HG03439 (cell line): ENCODE measurements at regions not wholly inside any gene's neighbourhood (a gene's known extent, or its start where the extent isn't known, plus 50 kb on each side); places are given as distances from the start of the nearest gene placed in this dataset.
A peak's percentile ranks its signal among the peaks of the same experiment; 100 is the strongest.
"Not testable (repeated sequence)": the region's sequence is repeated elsewhere in the genome, so short reads cannot be mapped to it uniquely, and the experiment has no call there.

ENCODE experiments used
- ATAC-seq: cut with Tn5 transposase; IDR thresholded peaks from one replicate; pipeline ENCODE4 v1.9.1; 2021; ENCODE audit warnings: mild to moderate bottlenecking, moderate library complexity; ENCODE audit not compliant: unreplicated experiment

DNA sequence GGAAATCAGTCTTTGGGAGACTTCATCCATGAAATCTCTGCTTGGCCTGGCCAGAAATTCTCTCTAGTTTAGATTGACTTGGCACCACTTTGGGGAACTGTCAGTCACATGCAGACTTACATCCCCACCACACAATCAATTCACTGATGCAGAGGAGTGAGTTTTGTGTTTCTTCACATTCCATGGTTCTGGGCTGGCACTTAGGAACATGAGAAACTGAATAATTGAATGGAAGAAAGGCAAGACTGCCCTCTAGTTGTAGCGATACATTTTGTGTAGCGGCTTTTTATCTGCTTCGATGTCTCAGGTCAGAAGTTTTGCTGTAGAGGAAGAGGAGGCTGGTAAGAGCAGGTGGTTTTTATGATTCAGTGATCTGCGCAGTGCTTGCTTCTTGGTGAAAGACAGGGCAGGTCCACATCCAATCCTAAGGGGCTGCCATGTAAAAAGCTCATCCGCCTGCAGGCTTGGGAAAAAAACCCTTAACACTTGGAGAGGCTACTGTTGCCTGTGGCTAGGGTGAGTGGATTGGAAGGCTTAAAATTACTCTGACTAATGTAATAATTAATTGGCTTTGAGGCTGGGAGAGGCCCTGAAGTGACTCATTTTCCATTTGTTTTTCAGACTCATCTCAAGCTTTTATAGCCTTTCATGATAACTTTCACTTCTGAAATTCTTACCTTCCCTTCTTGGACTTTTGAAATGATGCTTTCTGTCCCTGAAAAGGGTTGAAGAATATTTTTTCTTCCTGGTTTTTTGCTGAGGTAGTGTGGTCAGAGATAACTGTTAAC lies 75.4 kb upstream of the LPCAT1 start:
- not testable (repeated sequence) for ATAC-seq

DNA sequence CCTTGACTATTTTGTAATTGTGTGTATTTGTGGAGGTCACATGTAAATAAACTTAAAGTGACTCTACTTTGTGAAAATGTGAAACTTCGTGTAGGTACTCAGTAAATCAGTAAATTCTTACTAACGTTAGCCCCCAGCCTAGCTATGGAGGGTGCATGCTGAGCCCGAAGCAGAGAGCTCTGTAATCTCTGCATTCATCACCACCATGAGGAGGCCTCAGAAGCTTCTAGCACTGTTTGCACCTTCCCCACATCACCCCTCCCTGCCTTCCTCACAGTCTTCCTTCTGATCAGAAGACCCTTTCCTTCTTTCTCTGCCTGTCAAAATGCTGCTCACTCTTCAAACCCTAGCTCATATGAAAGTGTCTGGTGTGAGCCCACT lies 73.3 kb upstream of the LPCAT1 start:
- not testable (repeated sequence) for ATAC-seq

DNA sequence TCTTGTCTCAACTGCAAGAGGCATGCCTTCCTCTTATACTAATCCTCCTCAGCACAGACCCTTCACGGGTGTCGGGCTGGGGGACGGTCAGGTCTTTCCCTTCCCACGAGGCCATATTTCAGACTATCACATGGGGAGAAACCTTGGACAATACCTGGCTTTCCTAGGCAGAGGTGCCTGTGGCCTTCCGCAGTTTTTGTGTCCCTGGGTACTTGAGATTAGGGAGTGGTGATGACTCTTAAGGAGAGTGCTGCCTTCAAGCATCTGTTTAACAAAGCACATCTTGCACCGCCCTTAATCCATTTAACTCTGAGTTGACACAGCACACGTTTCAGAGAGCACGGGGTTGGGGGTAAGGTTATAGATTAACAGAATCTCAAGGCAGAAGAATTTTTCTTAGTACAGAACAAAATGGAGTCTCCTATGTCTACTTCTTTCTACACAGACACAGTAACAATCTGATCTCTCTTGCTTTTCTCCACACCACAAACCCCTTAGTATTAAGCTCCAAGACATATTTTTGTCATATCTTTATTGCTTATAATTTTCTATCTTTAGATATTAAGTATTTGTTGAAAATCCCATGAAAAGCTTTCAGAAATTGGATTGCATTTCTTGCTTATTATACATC lies 72.8 kb upstream of the LPCAT1 start:
- not testable (repeated sequence) for ATAC-seq

DNA sequence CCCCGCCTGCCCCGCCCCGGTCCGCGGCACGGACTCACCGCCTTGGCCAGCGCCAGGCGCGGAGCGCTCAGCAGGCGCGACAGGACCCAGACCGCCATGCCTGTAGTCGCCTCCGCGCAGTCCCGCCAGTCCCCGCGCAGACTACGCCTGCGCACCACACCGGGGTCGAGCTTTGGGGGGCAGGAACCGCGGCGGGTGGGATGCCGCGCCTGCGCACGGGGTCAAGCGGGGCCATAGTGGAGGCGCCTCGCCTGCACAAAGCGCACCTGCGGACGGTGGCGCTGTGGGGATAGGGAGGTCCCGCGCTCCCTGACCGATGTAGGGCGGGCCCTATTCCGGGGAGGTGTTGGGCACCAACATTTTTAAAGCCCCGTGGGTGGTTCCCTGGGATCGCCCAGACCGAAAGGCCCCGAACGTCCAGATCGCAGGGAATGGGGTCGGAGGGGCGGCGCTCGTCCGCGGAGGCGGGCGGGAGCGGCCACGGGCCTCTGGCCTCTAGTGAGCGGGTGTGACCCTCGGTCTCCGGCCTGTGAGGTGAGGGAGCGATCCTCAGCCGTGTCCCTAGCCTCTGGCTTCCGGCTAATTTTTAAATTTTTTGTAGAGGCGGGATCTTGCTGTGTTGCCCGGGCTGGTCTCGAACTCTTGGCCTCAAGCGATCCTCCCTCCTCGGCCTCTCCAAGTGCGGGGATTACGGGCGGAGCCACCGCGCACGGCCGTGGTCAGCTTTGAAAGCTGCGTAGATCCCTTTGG lies 70.8 kb upstream of the LPCAT1 start:
- peak; percentile 94 for ATAC-seq

DNA sequence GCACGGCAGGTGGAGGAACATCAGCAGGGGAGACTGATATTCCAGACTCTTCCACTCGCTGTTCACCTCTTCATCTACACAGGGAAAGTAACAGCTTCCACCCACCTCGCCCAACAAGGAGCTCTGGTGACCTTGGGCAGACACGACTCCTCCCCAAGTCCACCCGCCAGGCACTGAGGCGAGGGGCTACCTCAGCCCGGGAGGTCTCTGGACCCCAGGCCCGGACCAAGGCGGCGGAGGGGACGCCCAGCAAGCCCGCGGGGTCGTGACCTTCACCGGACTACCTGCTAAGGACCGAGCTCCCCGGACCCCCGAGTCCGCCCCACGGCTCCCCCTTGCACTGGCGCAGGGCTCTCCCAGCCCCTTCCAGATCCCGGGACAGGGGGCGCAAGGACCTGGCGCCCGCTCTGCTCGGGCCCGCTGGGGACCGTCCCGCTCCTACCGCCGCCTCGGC lies 70.2 kb upstream of the LPCAT1 start:
- no peak for ATAC-seq

DNA sequence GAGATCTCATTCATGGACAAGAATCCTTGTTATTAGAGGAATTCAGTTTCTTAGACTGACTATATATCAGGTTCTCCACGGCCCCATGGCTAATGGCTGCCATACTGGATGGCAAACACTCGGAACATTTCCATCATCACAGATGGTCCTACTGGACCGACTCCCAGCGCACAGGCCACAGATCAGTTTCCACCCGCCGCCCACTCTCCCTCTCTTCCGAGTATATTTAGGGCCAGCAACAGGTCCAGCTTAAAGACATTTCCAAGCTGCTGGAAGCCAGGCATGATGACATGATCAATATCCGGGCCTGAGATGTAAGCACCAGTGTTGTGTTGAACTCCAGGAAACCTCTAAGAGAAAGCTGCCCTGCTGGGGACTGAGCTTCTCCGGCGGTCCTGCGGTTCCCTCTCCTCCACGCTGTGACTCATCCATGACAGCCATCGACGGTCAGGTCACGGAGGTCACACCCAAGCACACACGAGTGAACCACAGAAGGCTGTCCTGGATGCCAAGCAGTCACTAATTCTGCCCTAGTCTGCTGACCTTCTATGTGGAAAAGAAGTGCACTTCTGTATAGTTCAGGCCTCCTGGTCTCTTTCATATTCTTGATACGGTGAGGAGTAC lies 64.4 kb upstream of the LPCAT1 start:
- ATAC-seq: not testable (repeated sequence)

DNA sequence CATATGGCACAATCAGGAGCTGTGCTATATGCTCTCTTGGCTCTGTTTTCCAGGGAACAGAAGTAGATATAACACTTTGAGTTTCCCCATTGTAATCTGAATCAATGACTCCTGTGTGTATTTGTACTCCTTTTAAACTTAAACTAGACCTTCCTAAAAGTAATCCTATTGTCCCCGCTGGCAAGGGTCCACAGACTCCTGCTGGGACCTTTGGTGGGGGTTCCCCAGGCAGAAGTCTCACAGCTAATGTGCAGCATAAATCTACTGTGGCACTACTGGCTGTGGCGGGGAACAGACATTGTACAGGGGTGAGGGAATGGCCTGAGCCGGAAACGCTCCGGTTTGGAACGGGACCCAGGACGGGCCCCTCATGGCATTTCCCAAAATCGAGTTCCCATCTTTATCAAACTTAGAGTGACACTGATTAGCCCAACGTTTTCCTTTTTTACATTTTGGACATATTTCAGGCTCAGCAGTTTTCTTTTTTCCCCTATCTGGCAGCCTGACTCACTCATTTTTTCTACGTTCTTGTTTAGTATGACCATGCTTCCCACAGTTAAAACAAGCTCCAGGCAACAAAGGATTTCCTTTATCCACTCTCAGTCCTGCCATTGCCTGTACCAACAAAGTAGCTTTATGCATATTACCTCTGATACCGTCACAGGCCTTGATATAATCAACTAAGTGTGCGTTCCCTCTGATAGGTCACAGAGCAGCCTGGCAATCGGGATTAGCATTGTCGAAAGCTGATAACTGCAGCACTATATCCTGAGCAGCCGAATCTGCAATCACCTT lies 59.5 kb upstream of the LPCAT1 start:
- not testable (repeated sequence) for ATAC-seq

DNA sequence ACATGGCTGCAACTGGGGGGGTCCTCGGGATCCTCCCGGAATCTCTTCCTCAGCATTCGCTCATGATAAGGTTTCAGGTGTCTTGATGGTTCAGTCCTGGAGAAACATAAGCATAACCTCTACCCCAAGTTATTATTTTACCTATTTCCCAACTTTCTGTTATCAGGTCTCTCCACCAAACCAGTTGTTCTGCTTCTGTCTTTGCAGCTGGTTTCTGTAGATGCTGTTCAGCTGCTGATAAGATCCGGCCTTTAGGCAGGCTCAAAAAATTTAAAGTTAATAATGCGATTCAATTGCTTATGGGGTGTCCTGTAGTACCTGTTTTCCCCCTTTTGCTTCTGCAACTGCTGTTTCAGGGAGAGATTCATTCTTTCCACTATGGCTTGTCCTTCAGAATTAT lies 55.6 kb upstream of the LPCAT1 start:
- ATAC-seq: not testable (repeated sequence)

DNA sequence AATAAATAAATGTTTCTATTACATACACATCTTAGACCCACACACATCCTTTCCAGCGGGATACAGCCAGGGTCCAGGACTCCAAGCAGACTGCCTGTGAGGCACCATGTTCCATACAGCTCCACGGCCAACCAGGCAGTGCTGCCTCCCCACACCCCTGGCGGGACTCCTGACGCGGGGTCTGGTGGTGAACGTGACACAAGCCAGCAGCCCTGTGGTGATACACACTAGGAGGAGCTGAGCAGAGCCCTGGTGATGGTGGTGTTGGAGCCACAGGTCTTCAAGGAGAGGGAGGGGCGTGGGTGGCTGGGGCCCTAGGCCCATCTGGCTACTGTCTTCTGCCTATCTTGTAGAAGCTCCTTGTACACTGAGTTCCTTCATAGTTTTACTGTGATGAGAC lies 53.1 kb upstream of the LPCAT1 start:
- not testable (repeated sequence) for ATAC-seq

DNA sequence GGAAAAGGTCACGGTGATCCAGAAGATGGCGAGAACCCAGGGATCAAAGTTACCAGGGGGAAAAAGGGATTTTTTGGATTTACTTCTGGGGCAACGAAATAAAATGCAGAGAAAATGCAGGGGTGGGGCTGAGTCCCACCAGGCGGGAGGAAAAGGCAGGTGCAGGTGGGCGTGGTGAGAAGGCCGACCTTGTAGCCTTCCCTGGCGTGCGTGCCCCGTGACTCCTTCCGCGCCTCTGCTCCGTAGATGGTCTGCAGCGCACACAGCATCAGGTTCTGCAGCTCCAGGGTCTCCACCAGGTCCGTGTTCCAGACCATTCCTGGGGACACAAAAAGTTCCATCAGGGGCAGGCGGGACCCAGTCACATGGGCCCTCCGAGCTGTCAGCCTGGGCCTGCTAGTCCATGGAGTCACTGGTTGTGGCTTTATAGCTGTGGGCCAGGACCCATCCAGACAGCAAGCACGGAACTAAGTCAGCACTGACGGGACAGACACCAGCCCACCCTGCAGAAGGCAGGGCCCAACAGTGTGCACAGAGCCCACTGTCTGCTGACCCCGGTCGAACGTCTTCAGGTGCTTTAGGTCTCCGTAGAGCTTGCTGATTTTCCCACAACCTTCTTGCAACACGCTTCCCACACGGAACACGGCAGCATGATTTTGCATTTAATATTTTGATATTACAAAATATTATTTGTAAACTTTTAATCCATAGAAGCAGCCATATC lies 52.4 kb upstream of the LPCAT1 start:
- not testable (repeated sequence) for ATAC-seq

DNA sequence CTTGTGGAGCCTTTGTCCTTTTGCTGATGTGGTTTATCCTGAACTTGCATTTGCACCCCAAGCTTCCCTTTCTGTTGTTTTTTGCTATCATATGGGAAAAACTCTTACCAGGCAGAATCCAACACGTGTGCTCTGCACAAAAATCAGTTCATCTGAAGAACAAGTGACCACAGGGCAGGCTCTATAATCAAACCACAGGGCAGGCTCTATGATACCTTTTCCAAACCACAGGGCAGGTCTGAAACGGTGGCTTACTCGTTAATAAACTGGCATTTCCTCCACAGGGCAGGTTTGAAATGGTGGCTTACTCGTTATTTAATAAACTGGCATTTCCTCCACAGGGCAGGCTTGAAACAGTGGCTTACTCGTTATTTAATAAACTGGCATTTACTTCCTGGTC lies 51.7 kb upstream of the LPCAT1 start:
- ATAC-seq: not testable (repeated sequence)

DNA sequence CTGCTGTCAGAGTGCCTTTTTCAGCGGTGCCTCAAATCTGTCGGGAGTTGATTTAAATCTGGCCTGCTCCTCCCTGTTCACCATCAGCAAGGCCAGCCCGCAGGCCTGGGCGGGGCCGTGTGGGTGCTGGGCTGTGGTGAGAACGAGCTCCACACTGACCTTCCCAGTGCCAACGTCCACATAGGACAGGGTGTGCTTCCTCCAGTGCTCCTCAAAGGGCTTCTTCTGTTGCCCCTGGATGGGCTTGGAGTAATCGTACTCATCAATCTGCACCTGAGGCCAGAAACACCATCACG lies 50.2 kb upstream of the LPCAT1 start:
- not testable (repeated sequence) for ATAC-seq

DNA sequence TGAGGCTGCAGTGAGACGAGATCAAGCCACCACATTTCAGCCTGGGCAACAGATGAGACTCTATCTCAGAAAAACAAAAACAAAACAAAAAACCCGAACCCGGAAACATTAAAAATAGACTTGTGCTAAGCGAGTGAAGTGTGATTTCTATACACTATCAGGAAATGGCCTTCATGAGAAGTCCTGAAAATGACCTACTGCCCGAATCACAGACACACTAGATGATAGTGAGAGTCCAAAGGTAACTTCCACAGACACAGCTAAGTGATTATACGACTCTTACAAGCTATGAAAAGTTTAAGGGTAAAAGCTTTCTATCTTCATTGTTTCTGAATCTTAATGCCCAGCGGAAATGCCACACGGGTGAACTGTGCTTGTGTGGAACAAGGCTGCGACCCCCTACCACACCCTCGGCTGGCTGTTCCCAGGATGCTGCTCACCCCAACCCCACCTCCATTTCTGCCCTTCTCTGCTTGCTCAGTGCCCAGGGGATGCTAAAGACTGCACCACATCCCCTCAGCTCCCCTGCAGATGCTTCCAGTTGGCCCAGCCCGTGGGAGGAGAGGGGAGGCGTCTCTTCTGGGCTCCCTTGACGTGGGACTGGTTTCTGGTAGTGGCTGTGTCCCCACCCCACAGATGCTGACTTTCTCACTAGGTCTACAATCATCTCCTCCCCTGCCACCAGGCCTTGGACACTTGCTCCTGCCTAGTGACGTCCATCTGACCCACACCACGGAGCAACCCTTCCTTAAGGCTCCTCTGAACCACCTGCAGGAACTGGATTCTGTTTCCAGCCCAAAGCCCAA lies 49.7 kb upstream of the LPCAT1 start:
- ATAC-seq: not testable (repeated sequence)
